Amygdala (tissue), 56 donors: ENCODE measurements at regions not wholly inside any gene's neighbourhood (a gene's known extent, or its start where the extent isn't known, plus 50 kb on each side); places are given as distances from the start of the nearest gene placed in this dataset.
"Not testable (repeated sequence)": the region's sequence is repeated elsewhere in the genome, so short reads cannot be mapped to it uniquely, and the experiment has no call there.

Experiments
- DNase-seq, 56 donors: peaks; one replicate each; lab custom pipeline; 2025; lab: John Stamatoyannopoulos, UW

- DNase-seq = no peak
These were observed 69.5 kb upstream of the PSME4 start for GRCh38 chr2:54040250-54040649.

GRCh38 chr2:54038835-54039234 is 68.0 kb upstream of the PSME4 start:
- DNase-seq = no peak

GRCh38 chr2:54031288-54031687 is 60.5 kb upstream of the PSME4 start:
- DNase-seq = not testable (repeated sequence)

- DNase-seq = no peak
These were observed 60.0 kb upstream of the PSME4 start for GRCh38 chr2:54030806-54031205.

- no peak for DNase-seq
These were observed 59.6 kb upstream of the PSME4 start for GRCh38 chr2:54030396-54030741.

- DNase-seq = no peak
These were observed 59.1 kb upstream of the PSME4 start for GRCh38 chr2:54029721-54030395.

- not testable (repeated sequence) for DNase-seq
These were observed 54.8 kb upstream of the PSME4 start for GRCh38 chr2:54025463-54026075.

- no peak for DNase-seq
These were observed 53.8 kb upstream of the PSME4 start for GRCh38 chr2:54024576-54024975.

- DNase-seq = no peak
These were observed 50.9 kb upstream of the PSME4 start for GRCh38 chr2:54021702-54022101.

GRCh38 chr2:54020793-54021414 is 50.1 kb upstream of the PSME4 start:
- no peak for DNase-seq
